ENCODE measurements at regions not wholly inside any gene's neighbourhood (a gene's known extent, or its start where the extent isn't known, plus 50 kb on each side); places are given as distances from the start of the nearest gene placed in this dataset.

GRCh38 chr2:146321175-146321574, 1523.7 kb upstream of the ACVR2A start:
- Histone ChIP-seq H3K9me3 (ENCODE audit: control insufficient read depth, insufficient read depth, low read depth, low read length) (no peaks in the 10 kb centered on the region), H3K27ac (ENCODE audit: insufficient read depth, low read length) (no peak overlapping the region), H3K9ac (ENCODE audit: insufficient read depth, low read length) (no peak overlapping the region), H4K20me1 (ENCODE audit: control insufficient read depth, extremely low read depth, insufficient read depth, low read length) (no peaks in the 10 kb centered on the region), H3K27me3 (ENCODE audit: control insufficient read depth, insufficient read depth, low read length) (no peaks in the 10 kb centered on the region), H3K4me3 (replicated peaks in 1 of 4; ENCODE audit: control extremely low read depth in 1 of 4, insufficient read depth in 1 of 4, low read depth in 3 of 4, low read length in 4 of 4) (no peak overlapping the region), H3K79me2 (ENCODE audit: control insufficient read depth, insufficient read depth, low read length) (no peaks in the 10 kb centered on the region), H3K4me2 (ENCODE audit: extremely low read depth, insufficient read depth, low read length) (peak overlapping the region; percentile 30), H3K36me3 (ENCODE audit: control insufficient read depth, insufficient read depth, low read length) (no peaks in the 10 kb centered on the region), H2AFZ (ENCODE audit: low read length) (peak overlapping the region; percentile 85), H3K4me1 (ENCODE audit: control insufficient read depth, extremely low read depth, insufficient read depth, low read length) (peaks cover 2% of the 10 kb centered on the region)
- TF ChIP-seq CTCF (conservative IDR thresholded peaks at IDR 0.05 in 1 of 2, IDR thresholded peaks at IDR 0.05 in 1 of 2; ENCODE audit: low read depth in 1 of 2, low read length in 2 of 2) (no peak), EZH2 (IDR thresholded peaks at IDR 0.05; ENCODE audit: low read length, missing control alignments) (no peak)
- DNase-seq (ENCODE audit: low read depth in 2 of 2), result peak; percentile 42 to 59

- TF ChIP-seq CTCF (conservative IDR thresholded peaks at IDR 0.05 in 1 of 2, IDR thresholded peaks at IDR 0.05 in 1 of 2; ENCODE audit: low read depth in 1 of 2, low read length in 2 of 2) (no peak), EZH2 (IDR thresholded peaks at IDR 0.05; ENCODE audit: low read length, missing control alignments) (no peak)
- Histone ChIP-seq H3K4me1 (ENCODE audit: control insufficient read depth, extremely low read depth, insufficient read depth, low read length) (peaks cover 2% of the 10 kb centered on the region), H3K4me3 (replicated peaks in 1 of 4; ENCODE audit: control extremely low read depth in 1 of 4, insufficient read depth in 1 of 4, low read depth in 3 of 4, low read length in 4 of 4) (no peak overlapping the region), H3K9ac (ENCODE audit: insufficient read depth, low read length) (no peak overlapping the region), H3K27me3 (ENCODE audit: control insufficient read depth, insufficient read depth, low read length) (no peaks in the 10 kb centered on the region), H3K27ac (ENCODE audit: insufficient read depth, low read length) (no peak overlapping the region), H4K20me1 (ENCODE audit: control insufficient read depth, extremely low read depth, insufficient read depth, low read length) (no peaks in the 10 kb centered on the region), H3K9me3 (ENCODE audit: control insufficient read depth, insufficient read depth, low read depth, low read length) (no peaks in the 10 kb centered on the region), H3K36me3 (ENCODE audit: control insufficient read depth, insufficient read depth, low read length) (no peaks in the 10 kb centered on the region), H3K79me2 (ENCODE audit: control insufficient read depth, insufficient read depth, low read length) (no peaks in the 10 kb centered on the region), H2AFZ (ENCODE audit: low read length) (peak overlapping the region; percentile 2), H3K4me2 (ENCODE audit: extremely low read depth, insufficient read depth, low read length) (no peak overlapping the region)
- DNase-seq (ENCODE audit: low read depth in 2 of 2), result peak; percentile 67 to 85
These were observed 1526.9 kb upstream of the ACVR2A start for GRCh38 chr2:146317959-146318358.

- TF ChIP-seq CTCF (conservative IDR thresholded peaks at IDR 0.05 in 1 of 2, IDR thresholded peaks at IDR 0.05 in 1 of 2; ENCODE audit: low read depth in 1 of 2, low read length in 2 of 2), result peak in 1 of 2 donors; percentile 33
- TF ChIP-seq EZH2 (IDR thresholded peaks at IDR 0.05; ENCODE audit: low read length, missing control alignments), result no peak
- no peak overlapping the region for H3K9ac ChIP-seq (ENCODE audit: insufficient read depth, low read length)
- H3K27me3 ChIP-seq (ENCODE audit: control insufficient read depth, insufficient read depth, low read length), result no peaks in the 10 kb centered on the region
- no peaks in the 10 kb centered on the region for H3K79me2 ChIP-seq (ENCODE audit: control insufficient read depth, insufficient read depth, low read length)
- H3K27ac ChIP-seq (ENCODE audit: insufficient read depth, low read length), result no peak overlapping the region
- no peak overlapping the region for H3K4me3 ChIP-seq (replicated peaks in 1 of 4; ENCODE audit: control extremely low read depth in 1 of 4, insufficient read depth in 1 of 4, low read depth in 3 of 4, low read length in 4 of 4)
- peak overlapping the region; percentile 67 for H2AFZ ChIP-seq (ENCODE audit: low read length)
- H4K20me1 ChIP-seq (ENCODE audit: control insufficient read depth, extremely low read depth, insufficient read depth, low read length), result no peaks in the 10 kb centered on the region
- DNase-seq (ENCODE audit: low read depth in 2 of 2), result peak; percentile 23 to 63
- H3K4me2 ChIP-seq (ENCODE audit: extremely low read depth, insufficient read depth, low read length), result no peak overlapping the region
- H3K4me1 ChIP-seq (ENCODE audit: control insufficient read depth, extremely low read depth, insufficient read depth, low read length), result no peaks in the 10 kb centered on the region
- H3K36me3 ChIP-seq (ENCODE audit: control insufficient read depth, insufficient read depth, low read length), result no peaks in the 10 kb centered on the region
- H3K9me3 ChIP-seq (ENCODE audit: control insufficient read depth, insufficient read depth, low read depth, low read length), result no peaks in the 10 kb centered on the region
These were observed 1531.9 kb upstream of the ACVR2A start for GRCh38 chr2:146312899-146313298.

Measured in fibroblast of lung (primary cell).